HepG2 (cell line): ENCODE measurements at regions not wholly inside any gene's neighbourhood (a gene's known extent, or its start where the extent isn't known, plus 50 kb on each side); places are given as distances from the start of the nearest gene placed in this dataset.

Source experiments
- ATAC-seq: fragments of 200-7000 bp; cut with Tn5 transposase; 3 replicates; pipeline ENCODE4 v1.9.1; 2020; ENCODE audit warnings: mild to moderate bottlenecking, moderate library complexity
- BruUV-seq: library from RNA; stranded (reverse); fragments of 400-500 nt; replicated peaks from 2 replicates; lab custom pipeline; 2021; lab: Mats Ljungman, UMichigan
- CTCF ChIA-PET: fragments of 300-600 bp; formaldehyde crosslinking; extraction: SDS; loops from one replicate; lab custom pipeline; 2021; ENCODE audit warnings: low total read pairs, inconsistent platforms, low intra/inter-chr PET ratio; lab: Yijun Ruan, JAX
- POLR2A ChIA-PET: fragments of 350-600 bp; sonication (Branson Sonifier 250); formaldehyde crosslinking; loops from one replicate; lab custom pipeline; 2020; ENCODE audit warnings: antibody characterized with exemption, inconsistent platforms; lab: Yijun Ruan, JAX
- DNase-seq: peaks from one replicate; pipeline ENCODE4 v3.0.0-alpha.2; 2015; ENCODE audit warnings: low spot score
- FAIRE-seq: peaks from 3 replicates; lab custom pipeline; 2011; peaks lifted over from hg19 to GRCh38; lab: Jason Lieb, UNC
- H2AFZ ChIP-seq: one replicate; pipeline ENCODE4 v1.6.1; 2011; ENCODE audit warnings: low read length, inconsistent platforms
- H3K27ac ChIP-seq: fragments of 300-600 bp; 3 replicates; pipeline ENCODE4 v1.8.0; 2011; ENCODE audit warnings: mixed run types, mild to moderate bottlenecking, mixed read lengths, low read length, inconsistent platforms; ENCODE audit not compliant: insufficient read depth; ENCODE audit errors: extremely low read length
- H3K27me3 ChIP-seq, 2 experiments: fragments of 200-600 bp in 1 of 2; 2 replicates in 1 of 2; 3 replicates in 1 of 2; pipeline versions ENCODE4 v1.6.0 to v1.8.0; 2011; ENCODE audit warnings: low read length in 2 of 2, mild to moderate bottlenecking in 2 of 2, moderate library complexity in 2 of 2, inconsistent platforms in 1 of 2; ENCODE audit not compliant: insufficient read depth in 2 of 2, control insufficient read depth in 1 of 2
- H3K36me3 ChIP-seq, 2 experiments: fragments of 200-600 bp in 1 of 2; replicated peaks in 1 of 2; 2 replicates in 1 of 2; 3 replicates in 1 of 2; pipeline versions ENCODE4 v1.5.1 to v1.8.0; 2011; ENCODE audit warnings: low read length in 2 of 2, inconsistent platforms in 1 of 2; ENCODE audit not compliant: insufficient read depth in 2 of 2, control insufficient read depth in 1 of 2
- H3K4me1 ChIP-seq: 2 replicates; pipeline ENCODE4 v1.5.1; 2012; ENCODE audit warnings: low read length, inconsistent platforms; ENCODE audit not compliant: insufficient read depth
- H3K4me2 ChIP-seq: 2 replicates; pipeline ENCODE4 v1.6.0; 2011; ENCODE audit warnings: low read depth, low read length, inconsistent platforms
- H3K4me3 ChIP-seq, 3 experiments: fragments of 200-600 bp in 1 of 3; sonication (generic), shearing (Covaris generic) in 1 of 3; replicated peaks in 1 of 3; 2 replicates each; pipeline ENCODE4 v1.5.1; 2011 to 2016; ENCODE audit warnings: low read length in 3 of 3, inconsistent platforms in 2 of 3, low read depth in 2 of 3, mild to moderate bottlenecking in 2 of 3, control low read depth in 1 of 3, mixed read lengths in 1 of 3; ENCODE audit not compliant: insufficient read depth in 1 of 3
- H3K79me2 ChIP-seq: one replicate; pipeline ENCODE4 v1.6.1; 2011; ENCODE audit warnings: low read length, inconsistent platforms; ENCODE audit not compliant: insufficient read depth
- H3K9ac ChIP-seq: 2 replicates; pipeline ENCODE4 v1.6.0; 2011; ENCODE audit warnings: mild to moderate bottlenecking, low read depth, low read length, inconsistent platforms; ENCODE audit not compliant: insufficient read depth
- H3K9me3 ChIP-seq: 2 replicates; pipeline ENCODE4 v1.5.1; 2012; ENCODE audit warnings: mild to moderate bottlenecking, low read length
- H4K20me1 ChIP-seq: 2 replicates; pipeline ENCODE4 v1.6.0; 2011; ENCODE audit warnings: inconsistent platforms, mild to moderate bottlenecking, low read length, moderate library complexity; ENCODE audit not compliant: insufficient read depth
- ATRX ChIP-seq: sonication (generic); formaldehyde crosslinking; IDR thresholded peaks from 2 replicates; pipeline ENCODE4 v1.4.0; 2020; ENCODE audit warnings: missing genetic modification reagents, borderline replicate concordance
- DNMT1 ChIP-seq: sonication (generic); formaldehyde crosslinking; IDR thresholded peaks from 2 replicates; pipeline ENCODE4 v1.5.1; 2020; ENCODE audit warnings: mild to moderate bottlenecking, missing genetic modification reagents
- EED ChIP-seq: sonication (generic); formaldehyde crosslinking; IDR thresholded peaks from 2 replicates; pipeline ENCODE4 v1.5.0; 2020; ENCODE audit warnings: mild to moderate bottlenecking, missing genetic modification reagents
- PHF20 ChIP-seq: sonication (generic); formaldehyde crosslinking; IDR thresholded peaks from 2 replicates; pipeline ENCODE4 v1.5.0; 2020; ENCODE audit warnings: mild to moderate bottlenecking, missing genetic modification reagents
- POLR2AphosphoS5 ChIP-seq: IDR thresholded peaks from 2 replicates; pipeline ENCODE4 v1.6.1; 2012; ENCODE audit warnings: low read depth, low read length
- TFAP4 ChIP-seq: sonication (generic); IDR thresholded peaks from 2 replicates; pipeline ENCODE4 v1.6.1; 2016; ENCODE audit warnings: low read depth, borderline replicate concordance
- ZNF660 ChIP-seq: sonication (generic); formaldehyde crosslinking; IDR thresholded peaks from 2 replicates; pipeline ENCODE4 v1.5.1; 2020; ENCODE audit warnings: mild to moderate bottlenecking, low read depth, missing genetic modification reagents, borderline replicate concordance
- ZNF773 ChIP-seq: sonication (generic); formaldehyde crosslinking; IDR thresholded peaks from 2 replicates; pipeline ENCODE4 v1.4.0; 2020; ENCODE audit warnings: missing genetic modification reagents, borderline replicate concordance
- ZNF878 ChIP-seq: sonication (generic); formaldehyde crosslinking; IDR thresholded peaks from 2 replicates; pipeline ENCODE4 v1.8.1; 2023; ENCODE audit warnings: mild to moderate bottlenecking, missing genetic modification reagents, moderate library complexity
- WGBS: methylation state at CpG from one replicate; pipeline ENCODE4 v1.1.6; 2017; ENCODE audit warnings: low lambda C conversion rate; 5-methylcytosine and 5-hydroxymethylcytosine counted together
- in situ Hi-C: cut with HindIII; loops from 2 replicates; pipeline ENCODE4 v1.10.0; 2017; ENCODE audit warnings: low pct_unique_long_range_greater_than_20kb; ENCODE audit not compliant: extremely low pct_ligation_motif_present
- intact Hi-C: fragments of 100-400 bp; cut with micrococcal nuclease; formaldehyde crosslinking; loops from one replicate; pipeline ENCODE4 v1.10.0; 2022; ENCODE audit not compliant: unreplicated experiment

GRCh38 chr7:36071605-36072004 is 81.4 kb upstream of the EEPD1 start (continued):
- no peak for TF ChIP-seq ZNF660
- no peak for TF ChIP-seq ZNF773
- TF ChIP-seq EED (CRISPR knock-in tag), result no peak
- no peak for TF ChIP-seq ATRX (CRISPR knock-in tag)
- TF ChIP-seq ZNF878 (CRISPR knock-in tag), result no peak

GRCh38 chr7:36072620-36073019 is 80.4 kb upstream of the EEPD1 start:
- Histone ChIP-seq H3K9ac (no peak overlapping the region), H2AFZ (no peak overlapping the region), H3K27me3 (peaks cover 2 to 5% of the 10 kb centered on the region in 2 experiments; a peak in 3 of 5 replicates), H3K4me1 (0 out of 2 replicates have a peak, but pooled peaks cover 4% of the 10 kb centered on the region), H4K20me1 (no peaks in the 10 kb centered on the region), H3K4me3 (no peak overlapping the region), H3K27ac (no peak overlapping the region), H3K9me3 (no peaks in the 10 kb centered on the region), H3K4me2 (no peak overlapping the region), H3K79me2 (no peaks in the 10 kb centered on the region), H3K36me3 (no peaks in the 10 kb centered on the region)
- ChIA-PET POLR2A (no interaction called here), CTCF (no interaction called here)
- WGBS, result 22% methylated on average over 4 of the region's 4 CpGs
- BruUV-seq, result no TSS peak
- in situ Hi-C loops (no loop called here), intact Hi-C loops (no loop called here)
- DNase-seq (no peak), ATAC-seq (no peak), FAIRE-seq (no peak)
- TF ChIP-seq DNMT1 (CRISPR knock-in tag) (no peak), TFAP4 (no peak), PHF20 (no peak), POLR2AphosphoS5 (no peak)
